GM12878 (cell line): ENCODE measurements at regions not wholly inside any gene's neighbourhood (a gene's known extent, or its start where the extent isn't known, plus 50 kb on each side); places are given as distances from the start of the nearest gene placed in this dataset.

ENCODE experiments used
- ATAC-seq: fragments of 200-7000 bp; cut with Tn5 transposase; 3 replicates; pipeline ENCODE4 v1.9.1; 2020; ENCODE audit warnings: mild to moderate bottlenecking, moderate library complexity
- BruUV-seq: library from RNA; stranded (reverse); fragments of 400-500 nt; replicated peaks from 2 replicates; lab custom pipeline; 2021; lab: Mats Ljungman, UMichigan
- CTCF ChIA-PET: fragments of 300-600 bp; sonication (Branson Sonifier 250); formaldehyde crosslinking; extraction: SDS; loops from one replicate; lab custom pipeline; 2021; ENCODE audit warnings: inconsistent platforms; lab: Yijun Ruan, JAX
- POLR2A ChIA-PET: fragments of 350-600 bp; formaldehyde crosslinking; extraction: SDS; loops from one replicate; lab custom pipeline; 2021; ENCODE audit warnings: inconsistent platforms; lab: Charles Lee
- RAD21 ChIA-PET: fragments of 300-600 bp; sonication (Branson Sonifier 250); formaldehyde crosslinking; loops from one replicate; lab custom pipeline; 2023; ENCODE audit warnings: antibody characterized with exemption; ENCODE audit not compliant: unreplicated experiment; lab: Charles Lee
- SMC1A ChIA-PET: fragments of 300-600 bp; sonication (Branson Sonifier 250); formaldehyde crosslinking; loops from one replicate; lab custom pipeline; 2023; ENCODE audit not compliant: unreplicated experiment, uncharacterized antibody; lab: Charles Lee
- DNase-seq: peaks from one replicate; pipeline ENCODE4 v3.0.0-alpha.2; 2011; ENCODE audit warnings: low read depth, low spot score
- FAIRE-seq: peaks from 3 replicates; lab custom pipeline; 2011; peaks lifted over from hg19 to GRCh38; lab: Jason Lieb, UNC
- H2AFZ ChIP-seq: 2 replicates; pipeline ENCODE4 v1.6.0; 2011; ENCODE audit warnings: low read depth, low read length, control low read depth; ENCODE audit not compliant: control insufficient read depth
- H3K27ac ChIP-seq: 2 replicates; pipeline ENCODE4 v1.5.1; 2011; ENCODE audit warnings: control low read depth; ENCODE audit not compliant: control insufficient read depth, insufficient read depth
- H3K27me3 ChIP-seq, 2 experiments: replicated peaks in 1 of 2; 2 replicates each; pipeline versions ENCODE4 v1.6.0 to v1.6.1; 2011; ENCODE audit warnings: low read length in 1 of 2; ENCODE audit not compliant: control insufficient read depth in 2 of 2, insufficient read depth in 2 of 2
- H3K36me3 ChIP-seq, 2 experiments: 2 replicates each; pipeline ENCODE4 v1.5.1; 2011; ENCODE audit warnings: low read length in 1 of 2; ENCODE audit not compliant: control insufficient read depth in 2 of 2, insufficient read depth in 2 of 2
- H3K4me1 ChIP-seq: 2 replicates; pipeline ENCODE4 v1.6.1; 2011; ENCODE audit warnings: mild to moderate bottlenecking, low read length, moderate library complexity, mixed read lengths; ENCODE audit not compliant: control insufficient read depth, insufficient read depth
- H3K4me2 ChIP-seq: 2 replicates; pipeline ENCODE4 v1.6.0; 2011; ENCODE audit warnings: control low read depth; ENCODE audit not compliant: control insufficient read depth, insufficient read depth
- H3K4me3 ChIP-seq: fragments of 200-600 bp; sonication (generic); 2 replicates; pipeline ENCODE4 v1.5.1; 2016
- H3K79me2 ChIP-seq: 2 replicates; pipeline ENCODE4 v1.6.0; 2011; ENCODE audit warnings: low read length; ENCODE audit not compliant: control insufficient read depth, insufficient read depth
- H3K9ac ChIP-seq: 2 replicates; pipeline ENCODE4 v1.8.0; 2011; ENCODE audit warnings: low read length, control low read depth, mixed read lengths; ENCODE audit not compliant: control insufficient read depth, insufficient read depth
- H3K9me3 ChIP-seq: replicated peaks from 3 replicates; pipeline ENCODE4 v1.5.1; 2011; ENCODE audit warnings: mild to moderate bottlenecking, low read length; ENCODE audit not compliant: control insufficient read depth, insufficient read depth
- H4K20me1 ChIP-seq: 2 replicates; pipeline ENCODE4 v1.6.0; 2011; ENCODE audit not compliant: control insufficient read depth, insufficient read depth
- BMI1 ChIP-seq: fragments of 450-650 bp; IDR thresholded peaks from 2 replicates; pipeline ENCODE4 v1.6.1; 2016; ENCODE audit warnings: mild to moderate bottlenecking, moderate library complexity, borderline replicate concordance
- CHD1 ChIP-seq: IDR thresholded peaks from 2 replicates; pipeline ENCODE4 v1.6.1; 2012; ENCODE audit warnings: low read depth, low read length, improper control_type of control experiment
- FOXM1 ChIP-seq: IDR thresholded peaks from 2 replicates; pipeline ENCODE4 v1.6.1; 2012; ENCODE audit warnings: low read depth, mild to moderate bottlenecking, inconsistent platforms, low read length, moderate library complexity
- GATAD2B ChIP-seq: fragments of 450-650 bp; conservative IDR thresholded peaks from 2 replicates; pipeline ENCODE4 v1.6.1; 2017; ENCODE audit warnings: low read depth, mild to moderate bottlenecking, moderate library complexity
- JUNB ChIP-seq: IDR thresholded peaks from 2 replicates; pipeline ENCODE4 v1.6.1; 2016; ENCODE audit warnings: antibody characterized with exemption, mild to moderate bottlenecking
- KDM1A ChIP-seq: fragments of 200-600 bp; sonication (generic); IDR thresholded peaks from 2 replicates; pipeline ENCODE4 v1.6.1; 2016; ENCODE audit warnings: borderline replicate concordance
- WGBS: methylation state at CpG from one replicate; pipeline ENCODE4 v1.1.6; 2016; ENCODE audit warnings: low lambda C conversion rate; ENCODE audit not compliant: insufficient replicate concordance, insufficient coverage; ENCODE audit errors: missing lambda C conversion rate; 5-methylcytosine and 5-hydroxymethylcytosine counted together
- in situ Hi-C: fragments of 300-500 bp; cut with MboI; formaldehyde crosslinking; loops from 9 replicates; pipeline ENCODE4 v1.14.3; 2018; ENCODE audit warnings: mixed read lengths
- intact Hi-C: fragments of 100-400 bp; cut with micrococcal nuclease; formaldehyde crosslinking; loops from one replicate; pipeline ENCODE4 v1.14.2; 2022; ENCODE audit not compliant: unreplicated experiment
- TF ChIP-seq, protein P1 (sequence below): fragments of 450-650 bp; IDR thresholded peaks from 2 replicates; pipeline ENCODE4 v1.6.1; 2016; ENCODE audit warnings: mild to moderate bottlenecking, moderate library complexity, borderline replicate concordance

DNA sequence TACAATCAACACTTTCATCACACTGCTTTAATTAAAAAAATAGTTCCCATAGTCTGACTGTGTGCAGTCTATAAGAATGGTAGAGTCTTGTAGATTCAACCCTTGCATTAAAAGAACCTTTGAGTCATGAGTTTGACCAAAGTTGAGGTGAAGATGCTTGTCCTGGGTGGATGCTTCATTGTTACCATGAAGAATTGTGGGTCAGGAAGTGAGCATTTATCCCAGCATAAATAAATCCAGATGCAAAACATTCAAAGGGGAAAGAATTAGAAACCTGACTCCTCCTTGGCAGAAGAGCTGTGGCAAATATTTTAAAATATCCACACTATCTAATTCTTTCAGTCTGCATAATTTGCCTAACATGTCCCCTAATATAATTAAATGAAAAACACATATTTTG is 72.9 kb upstream of the SPAG17 start (continued):
- TF ChIP-seq BMI1 (no peak), GATAD2B (no peak)

DNA sequence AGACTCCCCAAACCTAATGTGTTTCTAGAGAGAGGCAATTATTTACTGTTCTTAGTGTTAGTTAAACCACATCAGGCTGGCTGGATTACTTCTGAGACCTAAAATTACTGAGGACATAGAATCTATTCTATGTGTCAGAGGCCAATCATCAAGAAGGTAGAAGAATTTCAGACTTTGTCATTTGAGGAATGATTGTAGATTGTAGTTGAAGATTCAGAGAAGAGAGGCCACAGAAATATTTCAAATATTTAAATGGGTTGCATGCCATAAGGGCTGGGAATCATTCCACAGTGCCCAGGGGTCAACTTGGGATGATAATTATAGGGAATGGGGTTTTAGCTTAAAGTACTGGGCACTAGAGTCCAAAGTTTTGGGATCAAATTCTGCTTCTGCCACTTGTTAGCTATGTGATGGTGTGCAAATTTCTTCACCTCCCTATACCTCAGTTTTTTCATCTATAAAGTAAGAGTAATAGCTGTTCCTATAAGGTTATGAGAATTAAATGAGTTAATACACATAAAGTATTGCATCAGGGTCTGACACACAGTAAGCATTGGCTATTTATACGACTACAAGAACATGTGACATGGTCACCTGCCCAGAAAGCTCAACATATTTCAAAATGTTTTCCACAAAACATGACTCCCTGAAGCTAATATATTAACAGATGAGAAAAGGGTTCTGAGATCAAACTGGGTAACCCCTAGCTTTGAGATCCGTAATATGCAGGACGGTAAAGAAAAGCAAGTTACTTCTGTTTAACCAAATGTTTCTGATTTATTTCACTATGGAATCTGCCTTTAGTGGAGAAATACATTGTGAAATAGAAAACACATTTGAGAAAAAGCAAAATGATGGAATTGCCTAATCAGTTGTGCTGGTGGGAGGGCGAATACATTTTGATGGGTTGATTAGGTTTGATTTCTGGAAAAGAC is 69.7 kb upstream of the SPAG17 start:
- H4K20me1 ChIP-seq, result no peaks in the 10 kb centered on the region
- no peaks in the 10 kb centered on the region for H3K36me3 ChIP-seq
- no peaks in the 10 kb centered on the region for H3K9me3 ChIP-seq
- POLR2A ChIA-PET, result no interaction called here
- SMC1A ChIA-PET, result interaction anchor here (0.6 kb wide), 1 partner anchor 408 kb away, joined by 3 read pairs; no protein-coding TSS in a partner anchor
- no peaks in the 10 kb centered on the region for H3K79me2 ChIP-seq
- H3K4me2 ChIP-seq, result no peak overlapping the region
- peaks cover 0 to 1% of the 10 kb centered on the region in 2 experiments; a peak in 1 of 4 replicates for H3K27me3 ChIP-seq
- no peak overlapping the region for H3K9ac ChIP-seq
- intact Hi-C loops, result no loop called here
- DNase-seq, result no peak
- no peak for ATAC-seq
- no peak for FAIRE-seq
- RAD21 ChIA-PET, result no interaction called here
- CTCF ChIA-PET, result interaction anchor here (1.1 kb wide), 1 partner anchor 13 kb away, joined by 4 read pairs; no protein-coding TSS in a partner anchor
- no peak for TF ChIP-seq GATAD2B
- TF ChIP-seq, all 136 proteins: peak for 0
- H2AFZ ChIP-seq, result no peak overlapping the region
- no TSS peak for BruUV-seq
- no peak overlapping the region for H3K27ac ChIP-seq
- in situ Hi-C loops, result no loop called here
- no peaks in the 10 kb centered on the region for H3K4me1 ChIP-seq
- WGBS, result 39% methylated on average over 4 of the region's 4 CpGs
- no peak overlapping the region for H3K4me3 ChIP-seq

DNA sequence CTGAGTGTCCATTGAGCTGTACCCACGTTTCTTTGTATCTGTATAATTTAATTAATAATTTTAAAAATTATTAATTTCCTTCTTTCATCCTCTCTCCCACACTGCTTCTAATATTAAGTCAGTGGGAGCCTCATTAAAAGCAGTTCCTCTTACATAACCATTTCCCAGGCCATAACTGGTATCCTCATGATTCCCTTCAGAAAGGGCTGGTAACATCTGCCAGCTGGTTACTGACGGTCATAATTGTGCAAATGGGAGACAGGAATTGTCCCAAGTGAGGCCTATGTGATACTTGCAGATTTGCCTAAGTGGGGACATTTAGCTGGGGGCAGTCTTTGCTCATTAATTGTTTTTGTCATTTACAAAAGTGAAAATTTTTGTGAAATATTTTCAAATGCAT is 69.0 kb upstream of the SPAG17 start:
- WGBS, result 0% methylated on average over 2 of the region's 2 CpGs
- Histone ChIP-seq H3K27me3 (peaks cover 0 to 1% of the 10 kb centered on the region in 2 experiments; a peak in 1 of 4 replicates), H3K4me2 (no peak overlapping the region), H3K9me3 (no peaks in the 10 kb centered on the region), H3K9ac (no peak overlapping the region), H4K20me1 (no peaks in the 10 kb centered on the region), H3K36me3 (no peaks in the 10 kb centered on the region), H3K79me2 (no peaks in the 10 kb centered on the region), H3K4me1 (no peaks in the 10 kb centered on the region), H3K27ac (no peak overlapping the region), H2AFZ (no peak overlapping the region), H3K4me3 (no peak overlapping the region)
- RAD21 ChIA-PET, result no interaction called here
- DNase-seq, result no peak
- ATAC-seq, result no peak
- CTCF ChIA-PET, result interaction anchor here (1.1 kb wide), 1 partner anchor 14 kb away, joined by 4 read pairs; no protein-coding TSS in a partner anchor
- TF ChIP-seq KDM1A, result no peak
- TF ChIP-seq CHD1, result no peak
- TF ChIP-seq FOXM1, result no peak
- TF ChIP-seq JUNB, result no peak
- TF ChIP-seq, protein P1, sequence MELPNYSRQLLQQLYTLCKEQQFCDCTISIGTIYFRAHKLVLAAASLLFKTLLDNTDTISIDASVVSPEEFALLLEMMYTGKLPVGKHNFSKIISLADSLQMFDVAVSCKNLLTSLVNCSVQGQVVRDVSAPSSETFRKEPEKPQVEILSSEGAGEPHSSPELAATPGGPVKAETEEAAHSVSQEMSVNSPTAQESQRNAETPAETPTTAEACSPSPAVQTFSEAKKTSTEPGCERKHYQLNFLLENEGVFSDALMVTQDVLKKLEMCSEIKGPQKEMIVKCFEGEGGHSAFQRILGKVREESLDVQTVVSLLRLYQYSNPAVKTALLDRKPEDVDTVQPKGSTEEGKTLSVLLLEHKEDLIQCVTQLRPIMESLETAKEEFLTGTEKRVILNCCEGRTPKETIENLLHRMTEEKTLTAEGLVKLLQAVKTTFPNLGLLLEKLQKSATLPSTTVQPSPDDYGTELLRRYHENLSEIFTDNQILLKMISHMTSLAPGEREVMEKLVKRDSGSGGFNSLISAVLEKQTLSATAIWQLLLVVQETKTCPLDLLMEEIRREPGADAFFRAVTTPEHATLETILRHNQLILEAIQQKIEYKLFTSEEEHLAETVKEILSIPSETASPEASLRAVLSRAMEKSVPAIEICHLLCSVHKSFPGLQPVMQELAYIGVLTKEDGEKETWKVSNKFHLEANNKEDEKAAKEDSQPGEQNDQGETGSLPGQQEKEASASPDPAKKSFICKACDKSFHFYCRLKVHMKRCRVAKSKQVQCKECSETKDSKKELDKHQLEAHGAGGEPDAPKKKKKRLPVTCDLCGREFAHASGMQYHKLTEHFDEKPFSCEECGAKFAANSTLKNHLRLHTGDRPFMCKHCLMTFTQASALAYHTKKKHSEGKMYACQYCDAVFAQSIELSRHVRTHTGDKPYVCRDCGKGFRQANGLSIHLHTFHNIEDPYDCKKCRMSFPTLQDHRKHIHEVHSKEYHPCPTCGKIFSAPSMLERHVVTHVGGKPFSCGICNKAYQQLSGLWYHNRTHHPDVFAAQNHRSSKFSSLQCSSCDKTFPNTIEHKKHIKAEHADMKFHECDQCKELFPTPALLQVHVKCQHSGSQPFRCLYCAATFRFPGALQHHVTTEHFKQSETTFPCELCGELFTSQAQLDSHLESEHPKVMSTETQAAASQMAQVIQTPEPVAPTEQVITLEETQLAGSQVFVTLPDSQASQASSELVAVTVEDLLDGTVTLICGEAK, result no peak
- in situ Hi-C loops, result no loop called here
- intact Hi-C loops, result no loop called here
- BruUV-seq, result no TSS peak
- SMC1A ChIA-PET, result no interaction called here
- FAIRE-seq, result no peak
- POLR2A ChIA-PET, result no interaction called here
